Activated CD4-positive, alpha-beta T cell treated with anti-CD3 and anti-CD28 coated beads, Interleukin-10, Interleukin-2, amounts not matched to agents 100 ng/mL and 50 ng/mL, durations not matched to agents 16 hours and 8 hours (primary cell): ENCODE measurements at regions not wholly inside any gene's neighbourhood (a gene's known extent, or its start where the extent isn't known, plus 50 kb on each side); places are given as distances from the start of the nearest gene placed in this dataset.

Experiments
- DNase-seq: peaks from one replicate; pipeline ENCODE4 v3.0.0-alpha.2; 2020

DNA sequence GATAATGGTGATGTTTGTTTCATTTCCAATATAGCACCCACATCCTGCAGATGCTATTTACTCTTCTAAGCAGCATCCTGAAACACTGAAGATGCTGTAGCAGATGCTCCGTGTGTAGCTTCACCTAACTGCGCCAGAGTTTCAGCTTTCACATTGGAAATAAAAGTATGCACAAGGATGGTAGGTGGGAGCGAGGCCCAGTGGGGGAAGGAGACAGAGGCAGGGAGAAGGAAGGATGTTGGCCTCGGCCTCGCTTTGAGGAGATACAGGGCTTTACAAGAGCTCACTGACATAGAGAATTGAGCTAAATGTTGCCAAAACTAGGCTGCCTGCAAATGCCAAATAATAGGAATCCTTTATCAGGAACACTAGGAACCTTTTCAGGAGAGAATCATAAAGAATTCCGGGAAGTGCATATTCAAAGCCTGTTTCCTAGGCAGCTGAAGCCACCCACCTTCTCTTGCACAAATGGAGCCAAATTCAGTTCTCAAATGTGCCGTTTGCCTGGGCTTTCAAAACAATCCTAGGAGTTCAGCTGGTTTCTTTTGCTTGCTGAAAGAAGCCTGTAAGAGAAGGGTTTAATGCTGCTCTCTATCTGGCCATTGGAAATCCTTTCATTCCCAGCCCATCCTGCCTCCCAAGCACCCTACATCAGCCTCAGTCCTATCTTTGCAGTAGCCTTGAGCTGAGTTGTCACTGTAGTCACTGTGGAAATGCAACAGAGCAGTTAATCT is 135.4 kb upstream of the ATP1B1 start:
- no peak for DNase-seq

DNA sequence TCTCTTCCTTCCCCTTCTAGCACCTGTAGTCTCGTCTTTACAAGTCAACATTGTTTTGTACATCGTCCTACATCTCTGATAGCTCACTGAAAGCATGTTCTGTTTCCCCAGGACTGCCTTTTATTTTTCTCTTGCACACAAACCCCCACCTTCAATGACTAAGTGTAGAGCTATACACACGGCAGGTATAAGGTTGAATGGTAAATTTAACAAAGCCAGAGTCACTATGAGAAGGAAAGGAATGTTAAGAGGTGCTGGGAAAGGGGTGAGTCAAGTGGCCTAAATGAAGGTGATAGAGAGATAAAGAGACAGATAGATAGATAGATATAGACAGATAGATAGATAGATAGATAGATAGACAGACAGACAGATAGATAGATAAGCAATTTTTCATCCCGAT is 134.3 kb upstream of the ATP1B1 start:
- DNase-seq = no peak

DNA sequence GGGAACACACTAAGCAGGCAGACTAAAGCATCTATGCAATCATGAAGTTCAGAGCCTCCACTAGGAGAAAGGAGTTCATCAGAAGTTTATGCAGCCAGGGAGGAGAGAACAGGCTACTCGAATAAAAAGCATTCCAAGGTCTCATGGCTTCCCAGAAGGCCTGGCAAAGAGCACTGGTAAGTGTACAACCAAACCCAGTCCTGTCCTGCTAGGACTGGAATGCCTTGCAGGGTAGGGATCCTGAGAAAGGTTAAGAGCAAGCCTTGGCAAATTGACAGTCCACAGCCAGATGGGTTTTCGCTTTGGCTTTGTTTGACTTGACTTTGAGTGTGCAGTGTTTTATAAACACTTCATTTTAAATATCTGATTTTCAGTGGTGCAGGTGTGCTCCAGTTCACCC is 133.6 kb upstream of the ATP1B1 start:
- no peak for DNase-seq

DNA sequence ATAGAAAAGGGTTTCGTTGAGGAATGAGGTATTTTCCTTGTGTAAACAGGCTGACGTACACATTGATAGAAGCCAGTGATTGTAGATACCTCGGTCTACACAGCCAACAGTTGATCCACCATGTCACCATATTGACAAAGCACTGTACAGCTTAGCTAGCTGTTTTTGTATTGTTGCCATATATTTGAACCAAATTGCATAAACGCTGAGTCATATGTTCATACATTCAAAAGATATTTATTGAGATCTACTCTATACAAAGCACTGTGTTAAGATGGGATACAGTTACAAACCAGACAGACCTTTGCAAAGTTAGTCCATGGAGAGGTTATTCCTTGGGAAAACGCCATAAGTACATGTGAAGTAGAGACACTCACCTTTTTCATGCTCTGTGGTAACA is 132.4 kb upstream of the ATP1B1 start:
- no peak for DNase-seq

DNA sequence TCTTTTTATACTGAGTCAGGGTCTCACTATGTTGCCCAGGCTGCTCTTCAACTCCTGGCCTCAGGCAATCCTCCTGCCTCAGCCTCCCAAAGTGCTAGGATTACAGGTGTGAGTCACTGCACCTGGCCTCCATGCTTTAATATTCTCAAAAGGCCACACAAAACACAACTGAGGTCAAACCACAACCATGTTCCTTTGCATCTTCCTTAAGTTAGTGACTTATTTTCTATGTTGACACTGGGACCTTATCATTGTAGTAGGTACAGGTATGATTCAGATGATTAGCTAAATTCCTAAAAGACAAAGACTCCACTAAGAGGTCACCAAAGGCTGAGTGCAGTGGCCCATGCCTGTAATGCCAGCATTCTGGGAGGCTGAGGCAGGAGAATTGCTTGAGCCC is 131.9 kb upstream of the ATP1B1 start:
- DNase-seq = no peak

DNA sequence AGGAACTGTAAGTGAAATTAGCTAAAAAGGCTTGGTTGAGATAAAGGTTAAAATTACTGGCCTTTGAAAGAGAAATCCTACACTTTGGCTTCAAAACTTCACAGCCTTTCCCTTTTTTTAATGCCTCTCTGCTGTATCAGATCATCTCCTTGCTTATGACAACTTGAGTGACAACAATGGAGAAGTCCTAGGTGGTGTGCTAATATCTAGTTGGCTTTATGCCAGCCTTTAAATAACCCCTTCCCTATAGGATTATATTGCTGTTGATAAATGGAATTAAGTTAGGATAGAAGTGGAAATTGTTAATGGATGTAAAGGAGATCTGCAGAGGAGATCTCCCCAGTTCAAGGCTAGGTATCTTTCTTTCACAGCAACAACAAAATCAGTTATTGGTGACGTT is 130.2 kb upstream of the ATP1B1 start:
- DNase-seq = no peak

DNA sequence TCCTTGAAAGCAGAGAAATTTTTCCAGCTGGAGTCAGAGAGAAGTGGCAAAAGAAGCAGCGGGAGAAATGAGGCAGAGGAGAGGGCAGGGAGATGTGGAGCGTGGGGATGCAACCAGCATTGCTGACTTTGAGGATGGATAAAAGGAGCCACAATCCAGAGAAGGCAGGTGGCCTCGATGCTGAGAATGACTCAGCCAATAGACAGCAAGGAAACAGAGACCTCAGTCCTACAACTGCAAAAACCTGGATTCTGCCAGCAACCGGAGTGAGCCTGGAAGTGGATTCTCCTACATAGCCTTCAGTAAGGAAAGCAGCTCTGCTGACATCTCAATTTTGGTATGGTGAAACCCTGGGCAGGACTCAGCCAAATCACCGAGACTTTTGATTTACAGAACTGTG is 128.9 kb upstream of the ATP1B1 start:
- DNase-seq = no peak

DNA sequence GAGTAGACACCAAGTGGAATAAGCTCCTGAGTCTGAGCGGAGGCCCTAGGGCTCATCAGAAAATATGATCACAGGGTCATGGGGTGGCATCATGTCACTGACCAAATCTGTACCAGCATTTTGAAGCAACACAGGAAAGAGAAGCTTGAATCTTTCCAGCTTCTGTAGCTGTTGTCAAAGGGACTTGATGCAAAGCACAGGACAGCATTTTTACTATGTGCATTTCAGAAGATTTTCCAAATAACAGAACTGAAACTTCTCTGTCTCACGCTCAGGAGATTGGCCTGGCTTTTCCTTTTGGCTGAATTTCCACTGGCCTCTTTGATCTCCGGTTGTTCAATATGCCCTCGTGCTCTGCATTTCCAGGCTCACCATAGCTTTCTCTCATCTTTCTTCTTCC is 127.2 kb upstream of the ATP1B1 start:
- DNase-seq = no peak

DNA sequence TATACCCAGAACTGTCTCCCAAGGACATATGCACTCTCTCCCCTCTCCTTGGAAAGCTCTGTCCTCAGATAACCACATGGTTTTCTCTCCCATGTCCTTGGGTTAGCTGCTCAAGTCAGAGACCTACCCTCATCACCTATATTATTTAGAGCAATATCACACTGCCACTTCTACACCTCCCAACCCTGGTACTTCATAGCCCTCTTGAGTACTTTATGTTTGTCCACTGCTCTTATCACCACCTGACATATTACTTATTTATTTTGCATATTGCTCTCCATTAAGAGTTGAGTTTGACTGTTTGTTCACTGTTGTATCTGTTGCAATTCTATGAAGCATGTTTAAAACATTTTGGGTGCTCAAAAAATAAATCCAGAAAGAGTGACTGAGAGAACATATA is 126.3 kb upstream of the ATP1B1 start:
- no peak for DNase-seq

DNA sequence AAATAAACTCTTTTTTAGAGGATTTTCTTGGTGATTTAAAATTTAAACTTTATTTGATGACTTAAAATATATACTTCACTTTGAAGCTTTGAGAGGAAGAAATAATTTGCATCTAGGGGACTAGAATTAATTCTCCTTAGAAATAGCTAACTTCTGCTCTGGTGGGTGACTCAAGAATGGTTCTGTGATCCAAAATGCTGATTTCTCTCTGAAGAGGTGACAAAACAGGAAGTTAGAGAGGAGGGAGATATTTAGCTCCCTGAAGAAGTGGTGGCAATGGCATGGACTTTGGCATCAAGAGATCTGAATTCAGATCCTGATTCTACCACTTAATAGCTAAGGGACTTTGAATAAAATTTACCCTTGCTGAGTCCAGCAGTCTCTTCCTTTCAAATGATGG is 125.8 kb upstream of the ATP1B1 start:
- DNase-seq = no peak

DNA sequence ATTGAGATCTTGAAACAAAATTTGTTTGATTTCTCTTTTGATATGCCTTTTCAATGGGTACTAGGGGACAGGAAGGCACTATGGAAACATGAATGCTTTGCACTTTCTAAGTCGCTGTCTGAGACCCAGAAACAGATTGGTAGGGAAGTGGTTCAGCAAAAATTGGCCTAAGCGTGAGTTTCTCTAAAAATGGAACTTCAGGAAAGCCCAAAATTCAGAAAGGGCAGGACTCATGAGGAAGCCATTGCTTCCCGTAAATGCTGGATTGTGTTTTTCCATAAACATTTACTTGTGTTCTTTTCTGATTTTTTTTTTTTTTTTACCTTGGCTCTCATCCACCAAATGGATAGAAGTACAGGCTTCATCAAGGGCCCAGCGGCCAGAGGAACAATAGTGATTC is 123.7 kb upstream of the ATP1B1 start:
- no peak for DNase-seq

DNA sequence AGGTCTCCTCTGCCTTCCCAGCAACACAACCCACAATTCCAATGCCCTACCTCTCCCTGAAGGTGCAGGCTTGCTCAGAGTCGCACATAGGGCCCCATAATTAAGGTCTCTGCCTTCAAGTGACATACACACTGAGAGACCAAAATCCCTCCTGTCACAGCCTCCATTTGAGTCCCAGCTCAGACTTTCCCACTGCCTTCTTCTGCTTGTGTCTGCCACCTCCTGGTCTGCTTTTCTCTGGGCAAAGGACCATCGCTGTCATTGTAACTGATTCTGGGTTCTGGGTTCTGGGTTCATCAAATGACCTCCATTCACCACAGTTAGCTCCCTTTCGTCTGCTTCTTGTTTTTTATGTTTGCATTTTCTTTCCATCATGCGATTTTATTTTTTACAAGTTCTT is 119.2 kb upstream of the ATP1B1 start:
- no peak for DNase-seq

DNA sequence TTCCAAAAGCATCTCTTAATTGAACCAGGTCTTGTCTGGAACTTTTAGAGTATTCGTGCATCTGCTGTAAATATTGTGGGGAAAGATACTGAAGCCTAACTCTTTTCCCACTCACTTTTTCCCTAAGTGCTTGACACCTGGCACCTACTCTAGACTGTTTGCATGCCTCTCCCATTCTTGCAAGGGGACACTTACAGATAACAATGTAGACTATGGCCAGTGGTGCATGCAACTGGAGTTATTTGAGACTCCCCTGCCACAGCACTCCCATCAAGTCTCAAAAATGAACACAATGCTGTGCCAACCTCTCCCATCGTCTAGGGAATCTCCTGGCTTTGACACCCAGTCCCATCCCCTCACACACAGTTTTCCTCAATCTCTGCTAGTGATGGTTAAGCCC is 118.6 kb upstream of the ATP1B1 start:
- no peak for DNase-seq

DNA sequence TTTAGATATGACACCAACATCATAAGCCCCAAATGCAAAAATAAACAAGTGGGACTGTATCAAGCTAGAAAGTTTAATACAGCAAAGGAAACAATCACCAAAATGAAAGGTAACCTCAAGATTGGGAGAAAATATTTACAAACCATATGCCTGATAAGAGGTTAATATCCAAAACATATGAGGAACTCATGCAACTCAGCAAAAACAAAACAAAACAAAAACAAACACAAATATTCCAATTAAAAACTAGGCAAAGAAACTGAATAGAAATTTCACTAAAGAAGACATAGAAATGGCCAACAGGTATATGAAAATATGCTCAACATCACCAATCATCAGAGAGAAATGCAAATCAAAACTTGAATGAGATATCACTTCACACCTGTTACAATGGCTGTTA is 116.5 kb upstream of the ATP1B1 start:
- DNase-seq = no peak

DNA sequence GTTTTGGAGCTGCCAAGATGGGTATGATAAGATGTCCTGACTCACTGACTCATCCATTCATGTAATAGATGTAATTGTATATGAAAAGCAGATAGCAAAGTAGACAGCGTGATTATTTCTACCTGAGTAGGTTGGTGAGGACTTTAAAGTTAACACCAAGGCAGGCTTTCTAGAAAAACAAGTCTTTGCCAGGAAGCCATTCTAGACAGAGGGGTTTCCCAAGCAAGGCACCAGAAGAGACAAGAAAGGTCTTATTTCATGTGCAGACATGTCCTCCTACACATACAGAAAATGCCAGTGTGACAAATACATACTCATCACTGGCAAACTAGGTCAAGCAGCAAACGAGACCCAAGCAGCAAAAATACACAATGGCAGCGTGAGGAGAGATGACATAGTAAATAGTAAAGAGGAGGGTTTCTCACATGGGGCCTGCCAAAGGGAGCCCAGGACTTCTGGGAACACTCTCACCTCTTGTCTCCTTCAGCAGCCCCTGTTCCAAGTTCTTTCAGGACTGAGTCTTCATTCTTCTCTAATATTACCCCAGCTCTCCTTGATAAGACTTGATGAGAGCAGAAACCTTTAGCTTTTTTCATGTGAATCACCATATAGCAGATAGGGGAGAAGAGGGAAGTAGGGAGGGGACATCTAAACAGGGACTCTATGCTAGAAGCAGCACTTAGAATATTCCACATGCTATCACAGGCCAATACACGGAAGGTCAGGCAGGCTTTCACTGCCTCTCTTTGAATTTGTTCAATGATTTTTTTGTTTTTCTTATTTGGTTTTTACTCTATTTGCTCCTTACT is 114.6 kb upstream of the ATP1B1 start:
- DNase-seq = peak; percentile 5

DNA sequence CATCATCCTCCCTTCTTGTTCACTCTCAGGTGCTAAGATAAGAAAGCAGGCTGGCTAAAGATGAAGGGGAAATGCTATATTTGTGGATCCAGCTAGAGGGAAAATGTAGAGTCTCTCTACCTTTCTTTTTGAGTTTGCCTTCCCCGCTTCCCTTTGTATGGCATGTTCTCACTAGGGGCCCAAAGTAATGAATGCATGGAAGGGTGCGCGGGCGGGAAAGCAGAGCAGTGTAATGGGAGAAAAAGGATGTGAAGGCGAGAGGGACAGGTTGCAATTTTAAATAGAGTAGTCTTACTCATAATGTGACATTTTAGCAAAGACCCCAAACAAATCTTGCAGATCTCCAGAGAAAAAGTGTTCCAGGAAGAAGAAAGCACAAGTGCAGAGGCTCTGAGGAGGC is 105.1 kb upstream of the ATP1B1 start:
- no peak for DNase-seq

DNA sequence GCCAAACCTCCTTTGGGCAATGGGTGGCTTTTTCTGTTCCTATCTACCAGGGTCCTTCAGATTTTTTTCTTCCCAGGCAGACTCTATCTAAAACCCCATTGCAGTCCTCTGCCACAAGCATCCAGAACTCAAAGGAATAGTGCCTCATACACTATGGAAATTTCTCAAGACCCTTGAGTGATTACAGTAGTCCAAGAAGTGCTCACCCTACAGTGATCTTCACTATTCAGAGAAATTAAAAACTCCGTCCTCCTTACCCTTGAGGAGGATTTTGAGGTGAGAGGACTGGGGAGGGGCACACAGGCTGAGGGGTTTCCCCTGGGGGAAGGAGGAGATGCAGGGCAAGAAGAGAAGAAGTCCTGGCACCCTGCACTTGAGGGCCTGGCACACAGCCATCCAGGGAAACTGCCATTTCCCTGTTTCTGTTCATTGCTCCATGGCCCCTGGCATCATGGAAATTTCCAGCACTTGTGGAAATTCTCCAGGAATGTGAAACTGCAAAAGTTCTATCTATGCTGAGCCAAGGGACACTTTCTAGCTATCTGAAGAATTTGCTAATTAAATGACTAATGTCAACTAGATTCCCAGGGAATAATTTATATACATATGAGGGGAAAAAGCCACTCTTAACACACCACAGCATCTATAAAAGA is 102.5 kb upstream of the ATP1B1 start:
- DNase-seq = no peak

DNA sequence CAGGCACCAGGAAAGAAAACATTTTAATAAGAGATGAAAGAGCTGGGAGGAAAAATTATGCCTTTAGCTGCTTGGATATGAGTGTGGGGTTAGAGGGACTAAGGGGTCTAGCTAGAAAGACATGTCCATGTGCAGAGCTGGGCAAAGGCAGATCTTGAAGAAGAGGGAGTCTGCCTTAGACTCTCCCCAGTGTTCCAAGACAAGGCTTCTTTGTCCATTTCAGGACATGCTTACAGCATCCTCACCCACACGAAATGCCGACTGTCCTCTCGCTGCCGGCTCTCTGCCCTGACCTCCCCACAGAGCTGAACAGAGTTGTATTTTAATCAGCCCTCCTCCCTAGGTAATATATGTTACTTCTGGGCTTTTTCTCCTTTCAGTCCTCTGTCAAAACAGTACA is 100.7 kb upstream of the ATP1B1 start:
- DNase-seq = no peak

DNA sequence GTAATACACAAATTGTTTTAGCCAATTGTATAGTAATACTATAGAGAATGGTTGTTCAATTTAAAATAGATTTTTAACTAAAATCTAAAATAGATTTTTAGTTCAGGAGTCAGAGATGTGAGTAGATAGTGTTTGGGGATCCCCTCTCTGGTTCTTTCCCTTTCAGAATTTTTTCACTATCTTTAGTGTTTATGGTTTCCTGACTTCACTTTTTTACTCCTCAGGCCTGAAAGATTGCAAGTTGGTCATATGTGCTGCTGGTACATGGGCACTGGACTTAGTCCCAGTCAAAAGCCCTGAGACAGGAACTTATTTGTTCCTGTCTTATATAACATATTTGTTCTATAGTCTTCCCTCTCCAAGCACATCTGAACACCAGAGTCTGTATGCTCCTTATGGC is 96.8 kb upstream of the ATP1B1 start:
- no peak for DNase-seq

DNA sequence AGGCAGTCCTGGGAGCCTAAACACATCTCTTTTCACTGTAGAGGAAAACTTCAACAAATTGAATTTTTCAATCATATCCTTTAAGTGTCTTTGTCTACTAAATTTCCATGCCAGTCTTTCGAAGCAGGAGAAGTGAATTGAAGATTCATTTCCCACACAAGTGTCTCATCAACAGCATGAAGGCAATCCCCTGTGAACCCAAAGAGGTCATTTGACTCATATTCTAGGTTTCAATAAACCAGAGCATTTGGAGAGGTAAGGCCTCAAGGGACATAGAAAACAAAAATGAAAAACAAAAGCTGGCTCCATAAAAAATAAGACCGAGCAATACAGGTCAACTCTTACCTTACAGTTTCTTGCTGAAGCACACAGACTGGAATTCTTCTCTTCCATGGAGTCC is 94.1 kb upstream of the ATP1B1 start:
- peak; percentile 6 for DNase-seq

DNA sequence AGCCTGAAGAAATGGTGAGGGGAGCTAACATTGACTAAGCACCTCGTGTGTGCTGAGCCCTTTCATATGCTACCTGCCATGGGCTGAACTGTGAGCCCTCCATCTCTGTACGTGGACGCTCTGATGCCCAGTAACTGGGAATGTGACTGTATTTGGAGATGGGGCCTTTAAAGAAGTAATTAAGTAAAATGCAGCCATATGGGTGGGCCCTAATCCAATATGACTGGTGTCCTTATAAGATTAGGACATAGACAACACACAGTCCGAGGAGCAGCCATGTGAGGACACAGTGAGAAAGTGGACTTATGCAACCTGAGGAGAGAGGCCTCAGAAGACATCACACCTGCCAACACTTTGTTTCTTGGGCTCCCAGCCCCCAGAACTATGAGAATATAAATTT is 92.7 kb upstream of the ATP1B1 start:
- no peak for DNase-seq

DNA sequence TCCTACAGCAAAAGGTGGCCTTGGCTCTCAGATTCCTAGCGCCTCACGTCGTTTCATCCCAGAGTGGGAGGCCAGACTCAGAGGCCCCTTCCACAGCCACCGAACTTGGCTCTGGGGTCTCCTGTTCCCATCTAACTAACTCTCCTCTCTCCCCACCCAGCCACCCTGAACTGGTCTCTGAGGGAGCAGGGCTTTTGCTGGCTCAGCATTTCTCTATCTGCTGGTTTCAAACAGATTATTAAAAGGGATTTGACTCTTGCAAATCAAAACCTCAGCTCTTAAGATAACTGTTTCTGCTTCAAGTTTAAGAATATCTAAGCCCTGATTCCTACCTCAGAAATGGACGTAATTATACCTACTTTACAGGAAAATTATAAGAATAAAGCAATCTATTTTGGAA is 91.0 kb upstream of the ATP1B1 start:
- DNase-seq = no peak

DNA sequence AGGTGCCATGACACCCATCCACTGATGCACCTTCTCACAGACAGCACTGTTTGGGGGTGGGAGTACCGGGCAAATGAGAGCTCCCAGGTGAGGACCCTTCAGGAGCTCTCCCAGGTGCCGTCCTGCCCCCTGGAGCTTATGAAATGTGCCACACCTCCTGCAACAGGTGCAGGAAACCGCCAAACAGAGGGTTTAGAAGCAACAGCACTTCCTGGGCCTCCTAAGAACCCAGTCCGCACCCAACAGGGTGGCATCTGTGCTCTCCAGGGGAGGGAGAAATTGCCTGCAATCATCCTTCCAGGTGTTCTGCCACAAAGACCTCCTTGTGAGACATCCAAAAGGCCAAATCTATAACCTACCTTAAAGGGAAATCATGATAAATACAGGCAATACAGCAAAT is 87.7 kb upstream of the ATP1B1 start:
- no peak for DNase-seq

DNA sequence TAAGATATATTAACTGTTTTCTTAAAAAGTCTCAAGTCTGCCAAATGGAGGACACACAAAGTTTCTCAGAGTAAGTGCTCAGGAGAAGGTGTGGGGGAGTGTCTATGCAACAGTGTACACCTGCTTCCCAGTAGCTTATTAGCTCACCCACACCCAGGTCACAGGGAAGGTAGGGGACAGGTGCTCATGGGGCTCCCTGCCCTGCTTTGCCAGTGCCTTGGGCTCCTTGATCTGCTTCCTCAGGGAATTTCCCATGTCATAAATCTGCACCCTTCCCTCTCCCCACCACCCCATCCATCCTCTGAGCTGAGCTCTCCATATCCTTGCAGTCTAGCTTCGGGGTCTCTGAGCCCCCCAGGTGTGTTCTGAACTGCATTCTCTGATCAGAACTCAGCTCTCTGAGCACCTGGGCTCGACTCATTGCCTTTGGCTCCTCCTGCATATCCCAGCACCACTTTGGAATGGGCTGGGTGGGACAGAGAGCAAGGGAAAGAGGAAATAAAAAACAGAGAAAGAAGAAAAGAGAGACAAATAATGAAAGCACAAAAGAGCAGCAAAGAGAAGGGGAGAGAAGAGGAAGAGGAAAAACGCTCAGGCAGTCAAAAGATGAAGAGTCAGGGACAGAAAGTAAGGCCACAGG is 87.0 kb upstream of the ATP1B1 start:
- no peak for DNase-seq
